Spleen (tissue), 11 donors: ENCODE measurements at regions not wholly inside any gene's neighbourhood (a gene's known extent, or its start where the extent isn't known, plus 50 kb on each side); places are given as distances from the start of the nearest gene placed in this dataset.
"Not testable (repeated sequence)": the region's sequence is repeated elsewhere in the genome, so short reads cannot be mapped to it uniquely, and the experiment has no call there.

ENCODE experiments used
- DNase-seq: peaks from one replicate; pipeline ENCODE4 v3.0.0-alpha.2; 2020
- H3K27ac ChIP-seq, 8 donors: fragments of 200-600 bp; sonication (generic) in 7 of 8; 1 replicate in 4 of 8; 2 replicates in 4 of 8; pipeline versions ENCODE4 v1.5.0 to v1.8.0; 2016 to 2021; ENCODE audit warnings: inconsistent platforms in 4 of 8, mild to moderate bottlenecking in 4 of 8, moderate library complexity in 1 of 8
- H3K27me3 ChIP-seq, 7 donors: fragments of 200-600 bp; sonication (generic) in 6 of 7; replicated peaks in 1 of 7; 1 replicate in 4 of 7; 2 replicates in 3 of 7; pipeline versions ENCODE4 v1.5.0 to v1.8.0; 2016 to 2021; ENCODE audit warnings: inconsistent platforms in 3 of 7, mild to moderate bottlenecking in 1 of 7
- H3K36me3 ChIP-seq, 6 donors: fragments of 200-600 bp; sonication (generic) in 5 of 6; 1 replicate in 4 of 6; 2 replicates in 2 of 6; pipeline versions ENCODE4 v1.5.0 to v1.8.0; 2016 to 2021; ENCODE audit warnings: inconsistent platforms in 2 of 6
- H3K4me1 ChIP-seq, 6 donors: fragments of 200-600 bp; sonication (generic) in 5 of 6; 1 replicate in 3 of 6; 2 replicates in 3 of 6; pipeline versions ENCODE4 v1.5.0 to v1.8.0; 2016 to 2021; ENCODE audit warnings: inconsistent platforms in 3 of 6
- H3K4me3 ChIP-seq, 8 donors: fragments of 200-600 bp; sonication (generic) in 7 of 8; 1 replicate in 4 of 8; 2 replicates in 4 of 8; pipeline versions ENCODE4 v1.5.0 to v1.8.0; 2016 to 2021; ENCODE audit warnings: inconsistent platforms in 4 of 8, mild to moderate bottlenecking in 4 of 8, moderate library complexity in 2 of 8
- H3K9me3 ChIP-seq, 8 donors: fragments of 200-600 bp; sonication (generic) in 7 of 8; 1 replicate in 4 of 8; 2 replicates in 4 of 8; pipeline versions ENCODE4 v1.5.0 to v1.8.0; 2016 to 2021; ENCODE audit warnings: inconsistent platforms in 4 of 8
- POLR2A ChIP-seq, 3 donors: fragments of 450-650 bp; IDR thresholded peaks; one replicate each; pipeline ENCODE4 v1.5.1; 2017; ENCODE audit warnings: antibody characterized with exemption in 3 of 3, mild to moderate bottlenecking in 1 of 3
- POLR2AphosphoS5 ChIP-seq, 3 donors: sonication (generic); formaldehyde crosslinking; IDR thresholded peaks; one replicate each; pipeline ENCODE4 v1.5.1; 2017; ENCODE audit warnings: antibody characterized with exemption in 3 of 3
- WGBS, 5 donors: extraction: QIAGEN DNeasy Blood & Tissue Kit in 3 of 5; methylation state at CpG; one replicate each; pipeline versions ENCODE4 v1.1.5 to v1.1.7; 2013 to 2018; 5-methylcytosine and 5-hydroxymethylcytosine counted together
- intact Hi-C: fragments of 100-400 bp; cut with DNase I; formaldehyde crosslinking; loops from one replicate; pipeline ENCODE4 v1.15.0; 2023; ENCODE audit warnings: low total_unique reads
- TF ChIP-seq, protein P1 (sequence below), 11 experiments: fragments of 200-600 bp in 7 of 11; fragments of 450-650 bp in 4 of 11; sonication (generic) in 4 of 11; IDR thresholded peaks in 8 of 11; conservative IDR thresholded peaks in 3 of 11; 1 replicate in 7 of 11; 2 replicates in 4 of 11; pipeline versions ENCODE4 v1.4.0 to v1.8.0; 2016 to 2021; ENCODE audit warnings: antibody characterized with exemption in 11 of 11, inconsistent platforms in 4 of 11, mild to moderate bottlenecking in 1 of 11
- donor health status: healthy with polysubstance abuse.
- donor health status: DM: no; HTN: no; CAD: no; lungs with moderate emphysema.
- donor health status: DM: no; HTN: no; CAD: no.
- donor health status: Bipolar disorder and iron deficiency.
- donor health status: healthy.
- donor health status: DM: no; HTN: no; CAD: no.
- donor health status: DM: yes; HTN: yes; CAD: no.

DNA sequence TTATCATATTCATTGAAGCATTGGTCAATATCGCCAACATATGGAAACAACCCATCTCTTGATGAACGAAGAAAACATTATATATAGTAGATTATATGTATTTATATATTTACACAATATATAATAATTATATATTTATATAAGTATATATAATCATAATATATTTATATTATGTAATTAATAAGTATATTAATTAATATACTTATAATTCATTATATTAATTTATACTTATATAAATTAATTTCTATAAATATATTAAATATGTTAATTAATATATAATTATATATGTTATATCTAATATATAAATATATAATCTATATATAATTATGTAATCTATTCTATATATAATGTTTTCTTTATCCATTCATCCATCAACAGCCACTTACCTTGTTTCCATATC lies 69.0 kb upstream of the SRD5A3 start:
- intact Hi-C loops, result no loop called here
- Histone ChIP-seq H3K4me3 (no peak overlapping the region), H3K27ac (no peak overlapping the region), H3K4me1 (no peaks in the 10 kb centered on the region), H3K36me3 (no peaks in the 10 kb centered on the region), H3K9me3 (peaks cover 0 to 23% (median 10%) of the 10 kb centered on the region in 8 donors), H3K27me3 (peaks cover 0 to 15% (median 0%) of the 10 kb centered on the region in 7 donors)
- TF ChIP-seq POLR2AphosphoS5 (IDR thresholded peaks at IDR 0.05) (no peak), POLR2A (IDR thresholded peaks at IDR 0.05) (no peak)
- TF ChIP-seq, protein P1, sequence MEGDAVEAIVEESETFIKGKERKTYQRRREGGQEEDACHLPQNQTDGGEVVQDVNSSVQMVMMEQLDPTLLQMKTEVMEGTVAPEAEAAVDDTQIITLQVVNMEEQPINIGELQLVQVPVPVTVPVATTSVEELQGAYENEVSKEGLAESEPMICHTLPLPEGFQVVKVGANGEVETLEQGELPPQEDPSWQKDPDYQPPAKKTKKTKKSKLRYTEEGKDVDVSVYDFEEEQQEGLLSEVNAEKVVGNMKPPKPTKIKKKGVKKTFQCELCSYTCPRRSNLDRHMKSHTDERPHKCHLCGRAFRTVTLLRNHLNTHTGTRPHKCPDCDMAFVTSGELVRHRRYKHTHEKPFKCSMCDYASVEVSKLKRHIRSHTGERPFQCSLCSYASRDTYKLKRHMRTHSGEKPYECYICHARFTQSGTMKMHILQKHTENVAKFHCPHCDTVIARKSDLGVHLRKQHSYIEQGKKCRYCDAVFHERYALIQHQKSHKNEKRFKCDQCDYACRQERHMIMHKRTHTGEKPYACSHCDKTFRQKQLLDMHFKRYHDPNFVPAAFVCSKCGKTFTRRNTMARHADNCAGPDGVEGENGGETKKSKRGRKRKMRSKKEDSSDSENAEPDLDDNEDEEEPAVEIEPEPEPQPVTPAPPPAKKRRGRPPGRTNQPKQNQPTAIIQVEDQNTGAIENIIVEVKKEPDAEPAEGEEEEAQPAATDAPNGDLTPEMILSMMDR (IDR thresholded peaks at IDR 0.05 in 8 of 11, conservative IDR thresholded peaks at IDR 0.05 in 3 of 11), result no peak
- DNase-seq, result no peak
- 93 to 98% (median 97%) methylated on average over 2 of the region's 2 CpGs for WGBS, 5 donors

DNA sequence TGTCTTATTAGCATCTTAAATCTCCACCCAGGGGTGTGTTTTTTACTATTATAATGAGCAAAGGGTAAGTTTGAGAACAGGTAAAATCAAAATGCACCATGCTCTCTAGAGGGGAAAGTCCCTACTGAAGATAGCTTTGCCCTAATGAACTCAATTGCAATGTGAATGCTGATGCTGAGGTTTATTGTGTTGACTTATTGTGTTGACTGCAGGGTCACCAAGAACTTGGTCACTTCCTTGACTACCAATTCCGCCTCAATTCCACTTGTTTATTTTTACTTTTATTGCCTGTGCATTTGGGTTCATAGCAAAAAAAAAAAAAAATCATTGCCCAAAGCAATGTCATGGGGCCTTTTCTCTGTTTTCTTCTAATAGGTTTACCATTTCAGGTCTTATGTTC lies 67.7 kb upstream of the SRD5A3 start:
- 88 to 97% (median 93%) methylated on average over 1 of the region's 1 CpG for WGBS, 5 donors
- TF ChIP-seq, protein P1 (IDR thresholded peaks at IDR 0.05 in 8 of 11, conservative IDR thresholded peaks at IDR 0.05 in 3 of 11), result no peak
- TF ChIP-seq POLR2A (IDR thresholded peaks at IDR 0.05), result no peak
- TF ChIP-seq POLR2AphosphoS5 (IDR thresholded peaks at IDR 0.05), result no peak
- H3K27ac ChIP-seq, result no peak overlapping the region
- H3K36me3 ChIP-seq, result no peaks in the 10 kb centered on the region
- H3K9me3 ChIP-seq, result peaks cover 2 to 36% (median 18%) of the 10 kb centered on the region in 8 donors
- H3K4me3 ChIP-seq, result no peak overlapping the region
- no peaks in the 10 kb centered on the region for H3K4me1 ChIP-seq
- peaks cover 0 to 9% (median 0%) of the 10 kb centered on the region in 7 donors for H3K27me3 ChIP-seq
- intact Hi-C loops, result no loop called here
- DNase-seq, result no peak

DNA sequence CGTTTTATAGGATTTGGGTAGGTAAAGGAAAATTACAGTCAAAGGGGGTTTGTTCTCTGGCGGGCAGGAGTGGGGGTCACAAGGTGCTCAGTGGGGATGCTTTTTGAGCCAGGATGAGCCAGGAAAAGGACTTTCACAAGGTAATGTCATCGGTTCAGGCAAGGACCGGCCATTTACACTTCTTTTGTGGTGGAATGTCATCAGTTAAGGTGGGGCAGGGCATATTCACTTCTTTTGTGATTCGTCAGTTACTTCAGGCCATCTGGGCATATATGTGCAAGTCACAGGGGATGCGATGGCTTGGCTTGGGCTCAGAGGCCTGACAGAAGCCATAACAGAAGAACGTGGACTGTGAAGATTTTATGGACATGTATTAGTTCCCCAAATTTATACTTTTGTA lies 65.6 kb upstream of the SRD5A3 start:
- H3K27me3 ChIP-seq, H3K4me1 ChIP-seq, H3K36me3 ChIP-seq, H3K4me3 ChIP-seq, intact Hi-C loops, H3K27ac ChIP-seq, DNase-seq: not testable (repeated sequence)
- peaks cover 7 to 58% (median 40%) of the 10 kb centered on the region in 8 donors for H3K9me3 ChIP-seq
- 68 to 79% (median 77%) methylated on average over 7 of the region's 7 CpGs for WGBS, 5 donors

DNA sequence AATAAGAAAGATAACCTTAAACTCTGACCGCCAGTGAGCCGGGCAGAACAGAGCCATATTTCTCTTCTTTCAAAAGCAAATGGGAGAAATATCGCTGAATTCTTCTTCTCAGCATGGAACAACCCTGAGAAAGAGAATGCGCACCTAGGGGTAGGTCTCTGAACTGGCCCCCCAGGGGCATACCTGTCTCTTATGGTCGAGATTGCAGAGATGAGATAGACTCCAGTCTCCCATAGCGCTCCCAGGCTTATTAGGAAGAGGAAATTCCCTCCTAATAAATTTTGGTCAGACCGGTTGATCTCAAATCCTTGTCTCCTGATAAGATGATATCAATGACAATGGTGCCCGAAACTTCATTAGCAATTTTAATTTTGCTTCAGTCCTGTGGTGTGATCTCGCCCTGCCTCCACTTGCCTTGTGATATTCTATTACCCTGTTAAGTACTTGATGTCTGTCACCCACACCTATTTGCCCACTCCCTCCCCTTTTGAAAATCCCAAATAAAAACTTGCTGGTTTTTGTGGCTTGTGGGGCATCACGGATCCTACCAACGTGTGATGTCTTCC lies 64.8 kb upstream of the SRD5A3 start:
- H3K4me3 ChIP-seq, H3K36me3 ChIP-seq, DNase-seq, H3K27ac ChIP-seq, intact Hi-C loops, H3K27me3 ChIP-seq, H3K4me1 ChIP-seq: not testable (repeated sequence)
- H3K9me3 ChIP-seq, result peaks cover 7 to 60% (median 44%) of the 10 kb centered on the region in 8 donors
- WGBS, 5 donors, result 72 to 79% (median 76%) methylated on average over 11 of the region's 11 CpGs

DNA sequence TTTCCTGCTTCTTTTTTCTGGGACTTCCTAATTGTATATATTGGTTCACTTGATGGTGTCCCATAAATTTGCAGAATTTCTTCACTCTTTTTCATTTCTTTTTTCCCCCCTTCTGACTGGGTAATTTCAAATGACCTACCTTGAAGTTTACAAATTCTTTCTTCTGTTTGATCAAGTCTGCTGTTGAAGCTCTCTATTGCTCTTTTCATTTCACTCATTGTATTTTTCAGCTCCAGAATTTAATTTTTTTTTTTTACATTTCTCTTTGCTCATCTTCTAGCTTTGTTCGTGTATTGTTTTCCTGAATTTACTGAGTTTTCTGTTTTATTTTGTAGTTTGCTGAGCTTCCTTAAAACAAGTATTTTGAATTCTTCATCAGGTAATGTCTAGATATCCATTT lies 61.7 kb upstream of the SRD5A3 start:
- Histone ChIP-seq H3K27me3 (peaks cover 0 to 9% (median 0%) of the 10 kb centered on the region in 7 donors), H3K36me3 (no peaks in the 10 kb centered on the region), H3K4me3 (no peak overlapping the region), H3K27ac (no peak overlapping the region), H3K9me3 (peaks cover 7 to 60% (median 44%) of the 10 kb centered on the region in 8 donors), H3K4me1 (no peaks in the 10 kb centered on the region)
- WGBS, 5 donors, result 87 to 95% (median 89%) methylated on average over 1 of the region's 1 CpG
- no peak for DNase-seq
- no peak for TF ChIP-seq POLR2A (IDR thresholded peaks at IDR 0.05)
- intact Hi-C loops, result no loop called here

DNA sequence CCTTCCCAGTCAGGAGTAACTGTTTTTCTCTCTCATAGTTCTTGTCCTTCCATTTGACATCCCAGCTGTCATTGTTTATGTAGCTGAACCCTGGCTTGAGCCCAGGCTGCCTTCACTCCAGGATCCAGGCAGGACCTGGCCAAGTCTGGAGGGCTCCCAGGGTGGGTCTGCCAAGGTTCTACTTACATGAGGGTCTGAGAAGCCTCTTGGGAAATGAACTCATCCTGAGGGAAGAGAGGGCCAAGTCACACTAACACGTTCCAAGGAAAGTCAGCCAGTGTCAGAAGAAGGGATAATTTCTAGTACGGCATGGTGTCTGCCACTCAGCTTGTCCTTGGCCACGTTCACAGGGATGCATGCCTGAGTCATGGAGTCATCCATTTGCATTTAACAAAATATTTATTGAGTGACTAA lies 54.8 kb upstream of the SRD5A3 start:
- no peaks in the 10 kb centered on the region for H3K4me1 ChIP-seq
- peaks cover 0 to 17% (median 0%) of the 10 kb centered on the region in 7 donors for H3K27me3 ChIP-seq
- 55 to 82% (median 72%) methylated on average over 3 of the region's 3 CpGs for WGBS, 5 donors
- H3K4me3 ChIP-seq, result no peak overlapping the region
- no peak for TF ChIP-seq POLR2AphosphoS5 (IDR thresholded peaks at IDR 0.05)
- TF ChIP-seq, protein P1 (IDR thresholded peaks at IDR 0.05 in 8 of 11, conservative IDR thresholded peaks at IDR 0.05 in 3 of 11), result no peak
- TF ChIP-seq POLR2A (IDR thresholded peaks at IDR 0.05), result no peak
- H3K36me3 ChIP-seq, result no peaks in the 10 kb centered on the region
- no peak overlapping the region for H3K27ac ChIP-seq
- H3K9me3 ChIP-seq, result no peaks in the 10 kb centered on the region
- intact Hi-C loops, result no loop called here
- DNase-seq, result no peak
